HG03460 (cell line): ENCODE measurements at regions not wholly inside any gene's neighbourhood (a gene's known extent, or its start where the extent isn't known, plus 50 kb on each side); places are given as distances from the start of the nearest gene placed in this dataset.
"Not testable (repeated sequence)": the region's sequence is repeated elsewhere in the genome, so short reads cannot be mapped to it uniquely, and the experiment has no call there.

Source experiments
- ATAC-seq: cut with Tn5 transposase; IDR thresholded peaks from one replicate; pipeline ENCODE4 v1.9.1; 2021; ENCODE audit not compliant: unreplicated experiment

DNA sequence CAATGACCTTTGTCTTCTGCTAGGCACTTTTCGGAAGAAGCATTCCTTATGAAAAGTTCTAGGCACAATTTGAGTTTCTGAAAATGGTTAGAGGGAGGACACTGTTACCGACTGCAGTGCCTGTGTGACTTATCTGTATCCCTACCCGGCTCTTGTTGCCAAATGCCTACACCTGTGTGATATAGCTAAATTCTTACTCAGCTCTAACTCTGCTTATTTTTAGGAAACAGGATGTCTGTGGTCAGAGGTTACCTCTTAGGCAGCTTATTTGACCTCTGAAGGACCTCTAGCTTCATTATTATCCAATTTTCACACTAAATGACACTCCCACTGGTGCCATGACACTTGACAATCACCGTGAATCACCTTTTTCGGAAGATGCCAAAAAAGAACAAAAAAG, 561.1 kb upstream of the SMIM31 start:
- no peak for ATAC-seq

DNA sequence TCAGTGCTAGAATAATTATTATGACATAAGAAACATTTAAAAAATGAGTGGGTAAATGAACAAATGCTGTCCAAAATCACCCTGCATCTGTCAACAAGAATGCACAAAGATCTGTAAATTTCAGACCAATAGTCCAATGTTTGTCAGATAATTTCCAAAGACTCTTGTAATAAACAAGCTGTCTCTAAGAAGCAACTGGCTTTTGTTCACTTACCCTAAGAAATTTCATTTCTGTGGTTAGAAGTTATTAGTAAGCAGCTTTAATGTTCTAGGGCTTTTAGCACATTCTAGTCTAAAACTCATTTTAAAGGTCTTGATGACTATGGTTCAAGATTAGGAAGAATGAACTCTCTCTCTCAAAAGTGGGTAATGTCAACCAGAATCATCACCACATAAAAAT, 560.3 kb upstream of the SMIM31 start:
- ATAC-seq: no peak

GRCh38 chr4:164197556-164197955, 556.4 kb upstream of the SMIM31 start:
- ATAC-seq: no peak

DNA sequence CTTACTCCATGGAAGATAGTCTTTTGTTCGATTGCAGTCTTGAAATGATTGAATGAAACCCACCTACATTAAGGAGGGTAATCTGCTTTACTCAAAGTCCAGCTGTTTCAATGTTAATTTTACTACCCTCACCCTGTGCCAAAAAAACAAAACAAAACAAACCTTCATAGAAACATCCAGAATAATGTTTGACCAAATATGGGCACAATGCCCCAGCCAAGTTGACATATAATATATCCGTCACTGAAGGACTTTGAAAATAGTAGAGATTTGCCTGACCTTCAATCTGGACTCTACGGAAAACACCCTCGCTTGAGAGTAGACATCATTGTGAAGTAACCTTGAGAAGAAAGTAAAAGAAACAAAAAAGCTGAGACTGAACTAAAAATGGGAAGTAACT, 550.5 kb upstream of the SMIM31 start:
- ATAC-seq: no peak

GRCh38 chr4:164204434-164204833, 549.5 kb upstream of the SMIM31 start:
- ATAC-seq: no peak

DNA sequence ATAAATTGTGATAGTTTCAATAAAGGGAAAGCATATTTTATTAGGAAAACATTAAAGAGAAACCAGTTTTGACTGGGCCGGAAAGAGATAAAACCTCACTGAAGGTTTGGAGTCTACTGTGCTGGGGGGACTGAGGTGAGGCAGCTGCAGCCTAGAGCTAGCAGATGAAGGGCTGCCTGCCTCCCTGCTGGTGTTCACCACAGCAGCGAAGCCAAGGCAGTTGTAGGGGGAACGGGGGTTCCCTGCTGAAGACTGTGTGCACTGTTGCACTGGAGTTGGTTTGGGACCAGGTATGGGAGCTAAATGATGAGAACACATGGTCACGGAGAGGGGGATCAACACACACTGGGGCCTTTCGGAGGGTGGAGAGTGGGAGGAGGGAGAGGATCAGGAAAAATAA, 546.5 kb upstream of the SMIM31 start:
- no peak for ATAC-seq

GRCh38 chr4:164210377-164210776, 543.6 kb upstream of the SMIM31 start:
- no peak for ATAC-seq

GRCh38 chr4:164212134-164212533, 541.8 kb upstream of the SMIM31 start:
- no peak for ATAC-seq

DNA sequence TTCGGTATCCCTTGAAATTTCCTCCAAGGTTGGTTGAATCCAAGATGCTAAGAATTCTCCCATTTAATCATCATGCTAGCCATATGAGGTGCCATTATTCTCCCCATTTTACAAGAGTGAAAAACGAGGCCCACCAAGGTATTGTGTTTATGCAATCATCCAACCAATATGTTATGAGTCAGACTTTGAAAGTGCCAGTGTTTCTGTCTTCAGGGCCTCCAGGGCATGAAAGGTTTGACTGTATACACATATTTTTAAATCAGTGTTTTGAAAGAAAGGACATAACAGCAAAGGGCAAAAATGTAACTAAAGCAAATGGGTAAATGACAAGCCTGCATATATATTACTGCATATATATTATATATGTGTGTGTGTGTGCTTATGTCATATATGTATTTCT, 541.2 kb upstream of the SMIM31 start:
- ATAC-seq: no peak

DNA sequence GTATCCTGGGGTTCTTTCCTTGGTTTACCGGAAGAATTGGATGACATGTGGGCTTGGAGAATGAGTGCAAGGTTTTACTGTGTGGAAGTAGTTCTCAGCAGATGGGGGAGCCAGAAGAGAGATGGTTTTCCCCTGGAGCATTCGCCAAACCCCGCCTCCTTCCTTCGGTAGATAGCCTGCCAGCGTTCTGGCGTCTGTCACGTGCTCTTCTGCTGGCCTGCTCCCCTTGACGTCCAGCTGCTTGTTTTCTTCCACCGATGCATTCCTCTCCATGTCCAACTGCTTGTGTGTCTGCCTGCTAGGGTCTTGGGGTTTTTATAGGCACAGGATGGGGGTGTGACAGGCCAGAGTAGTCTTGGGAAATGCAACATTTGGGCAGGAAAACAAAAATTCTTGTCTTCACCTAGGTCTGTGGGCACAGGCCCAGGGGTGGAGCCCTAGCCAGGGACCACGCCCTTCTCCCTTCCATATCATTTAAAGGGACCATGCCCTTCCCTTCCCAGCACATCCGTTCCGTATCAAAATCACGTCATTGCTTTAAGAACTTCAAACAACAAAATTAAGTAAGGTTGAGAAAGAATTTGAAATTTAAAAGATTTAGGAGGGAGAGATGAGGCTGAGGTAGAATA, 538.7 kb upstream of the SMIM31 start:
- ATAC-seq: no peak

- ATAC-seq: no peak
Observed at GRCh38 chr4:164221631-164222030, 532.3 kb upstream of the SMIM31 start.

DNA sequence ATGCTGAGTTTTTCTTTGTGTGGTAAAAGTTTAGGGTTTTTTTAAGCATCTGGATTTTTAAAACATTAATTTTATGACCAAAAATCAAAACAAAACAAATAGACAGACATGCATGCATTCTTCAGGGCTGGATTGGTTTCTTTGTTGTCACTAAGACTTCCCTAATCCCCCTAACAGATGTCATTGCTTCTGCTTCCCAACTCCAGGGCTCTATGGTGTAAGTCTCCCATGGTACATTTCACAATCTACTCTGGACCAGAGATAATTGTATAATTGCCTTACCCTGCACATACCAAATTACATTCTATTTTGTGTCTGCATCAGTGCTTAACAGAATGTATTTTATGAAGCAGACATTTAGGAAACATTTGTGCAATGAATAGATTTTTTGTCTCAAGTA, 529.1 kb upstream of the SMIM31 start:
- ATAC-seq: no peak

- no peak for ATAC-seq
Observed at GRCh38 chr4:164229255-164229654, 524.7 kb upstream of the SMIM31 start.

DNA sequence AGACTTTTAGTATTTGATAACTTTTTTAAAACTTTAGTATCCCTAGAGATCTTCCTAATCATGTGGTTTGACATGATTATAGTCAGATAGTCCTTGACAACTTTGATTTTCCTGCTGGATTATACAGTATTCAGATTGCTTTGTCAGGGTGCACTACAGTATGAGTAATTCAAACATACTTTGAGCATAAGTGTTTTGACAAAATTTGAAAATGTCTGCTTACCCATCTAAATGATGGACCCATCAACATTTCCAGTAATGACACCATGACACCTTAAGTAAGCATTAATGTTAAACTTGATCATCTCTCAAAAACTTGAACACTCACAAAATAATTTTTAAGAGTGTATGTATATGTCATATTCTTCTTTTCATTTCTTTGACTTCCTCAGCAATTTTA, 514.5 kb upstream of the SMIM31 start:
- no peak for ATAC-seq

DNA sequence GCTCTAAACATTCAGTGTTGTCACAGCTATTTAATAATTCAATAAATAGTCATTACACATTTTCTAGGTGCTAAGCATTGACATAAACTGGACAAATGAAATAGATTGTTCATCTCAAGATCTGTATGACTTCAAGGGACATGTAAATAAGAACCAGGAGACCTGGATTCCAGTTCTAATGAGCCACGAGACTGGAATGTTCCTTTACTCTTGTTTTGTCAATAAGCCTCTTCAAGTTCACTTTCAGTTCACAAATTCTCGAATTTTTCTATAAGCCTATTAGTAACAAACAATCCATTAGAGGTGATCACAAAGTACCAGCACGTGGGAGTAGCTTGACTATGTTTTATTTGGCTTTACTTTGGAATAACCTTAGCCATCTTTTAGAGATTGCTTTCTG, 514.0 kb upstream of the SMIM31 start:
- ATAC-seq: no peak

DNA sequence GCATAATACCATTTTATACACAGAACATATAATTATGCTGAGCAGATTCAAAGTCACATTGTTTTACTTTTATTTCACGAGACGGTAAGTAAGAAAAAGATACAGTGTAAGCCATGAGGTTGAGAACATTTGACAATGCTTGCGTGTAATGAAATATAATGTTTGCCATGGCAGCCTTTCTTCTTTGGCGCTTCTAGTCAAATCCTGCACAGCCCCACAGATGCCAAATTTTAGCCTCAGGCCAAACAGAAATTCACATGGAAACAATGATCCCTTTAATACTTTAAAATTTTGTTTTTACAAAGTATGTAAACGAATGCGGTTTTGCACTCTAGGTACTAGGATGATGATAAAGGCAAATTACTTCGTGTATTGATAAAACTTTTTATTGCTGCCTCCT, 502.7 kb upstream of the SMIM31 start:
- ATAC-seq: no peak

GRCh38 chr4:164252286-164252685, 501.6 kb upstream of the SMIM31 start:
- ATAC-seq: no peak

DNA sequence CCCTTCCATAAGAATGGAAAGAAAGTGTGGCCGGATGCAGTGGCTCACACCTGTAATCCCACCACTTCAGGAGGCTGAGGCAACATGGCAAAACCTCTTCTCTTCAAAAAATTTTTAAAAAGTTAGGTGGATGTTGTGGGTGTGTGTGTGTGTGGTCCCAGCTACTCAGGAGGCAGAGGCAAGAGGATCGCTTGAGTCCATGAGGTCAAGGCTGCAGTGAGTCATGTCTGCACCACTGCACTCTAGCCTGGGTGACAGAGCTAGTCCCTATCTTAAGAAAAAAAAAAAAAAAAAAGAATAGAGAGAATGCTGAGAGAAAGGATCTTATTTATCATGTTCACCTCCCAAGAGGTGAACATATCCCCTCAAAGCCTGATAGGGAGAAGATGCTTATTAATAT, 492.1 kb upstream of the SMIM31 start:
- ATAC-seq: no peak

GRCh38 chr4:164262508-164262907, 491.4 kb upstream of the SMIM31 start:
- ATAC-seq: not testable (repeated sequence)

DNA sequence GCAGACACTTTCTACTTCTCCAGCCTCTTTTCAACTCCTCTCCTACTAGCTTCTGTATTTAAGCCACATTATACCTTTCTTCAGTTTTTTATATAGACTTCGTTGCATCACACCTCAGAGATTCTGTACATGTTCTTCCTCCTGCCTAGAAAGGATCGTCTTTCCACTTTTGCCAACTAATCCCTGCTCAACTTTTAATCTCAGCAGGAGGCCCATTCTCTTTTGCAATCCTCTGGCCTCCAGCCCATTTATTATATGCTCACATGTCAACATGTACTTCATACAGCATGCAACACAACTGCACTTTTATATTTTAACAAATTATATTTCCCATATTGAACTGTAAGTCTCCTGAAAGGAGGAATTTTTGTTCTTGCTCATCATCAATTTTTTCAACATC, 476.5 kb upstream of the SMIM31 start:
- not testable (repeated sequence) for ATAC-seq

GRCh38 chr4:164287173-164287572, 466.8 kb upstream of the SMIM31 start:
- no peak for ATAC-seq

GRCh38 chr4:164288578-164288977, 465.4 kb upstream of the SMIM31 start:
- no peak for ATAC-seq

GRCh38 chr4:164293203-164293602, 460.7 kb upstream of the SMIM31 start:
- ATAC-seq: no peak

- no peak for ATAC-seq
Observed at GRCh38 chr4:164293743-164294142, 460.2 kb upstream of the SMIM31 start.
